Tongue (tissue), 1 donor: ENCODE measurements at regions not wholly inside any gene's neighbourhood (a gene's known extent, or its start where the extent isn't known, plus 50 kb on each side); places are given as distances from the start of the nearest gene placed in this dataset.

Source experiments
- DNase-seq: peaks from one replicate; pipeline ENCODE4 v3.0.0-alpha.2; 2015

- no peak for DNase-seq
Observed at GRCh38 chr15:61480295-61480694, 251.2 kb upstream of the RORA start.

GRCh38 chr15:61479613-61480012 is 250.5 kb upstream of the RORA start:
- DNase-seq: no peak

GRCh38 chr15:61476741-61477140 is 247.6 kb upstream of the RORA start:
- DNase-seq: no peak

- no peak for DNase-seq
Observed at GRCh38 chr15:61474796-61475195, 245.7 kb upstream of the RORA start.

GRCh38 chr15:61467823-61468222 is 238.7 kb upstream of the RORA start:
- no peak for DNase-seq

GRCh38 chr15:61459785-61460707 is 230.9 kb upstream of the RORA start:
- no peak for DNase-seq

- DNase-seq: no peak
Observed at GRCh38 chr15:61457050-61457733, 228.1 kb upstream of the RORA start.

- DNase-seq: no peak
Observed at GRCh38 chr15:61449186-61449702, 220.1 kb upstream of the RORA start.

GRCh38 chr15:61447981-61448380 is 218.9 kb upstream of the RORA start:
- no peak for DNase-seq

- no peak for DNase-seq
Observed at GRCh38 chr15:61444585-61444984, 215.5 kb upstream of the RORA start.

GRCh38 chr15:61442821-61443220 is 213.7 kb upstream of the RORA start:
- no peak for DNase-seq

- no peak for DNase-seq
Observed at GRCh38 chr15:61441891-61442290, 212.8 kb upstream of the RORA start.

GRCh38 chr15:61426466-61426865 is 197.4 kb upstream of the RORA start:
- no peak for DNase-seq

GRCh38 chr15:61425934-61426333 is 196.8 kb upstream of the RORA start:
- no peak for DNase-seq

- no peak for DNase-seq
Observed at GRCh38 chr15:61422773-61423172, 193.7 kb upstream of the RORA start.

- DNase-seq: no peak
Observed at GRCh38 chr15:61421938-61422337, 192.8 kb upstream of the RORA start.

- DNase-seq: no peak
Observed at GRCh38 chr15:61421470-61421869, 192.4 kb upstream of the RORA start.

GRCh38 chr15:61420546-61420945 is 191.4 kb upstream of the RORA start:
- DNase-seq: no peak

- no peak for DNase-seq
Observed at GRCh38 chr15:61415617-61416120, 186.6 kb upstream of the RORA start.

GRCh38 chr15:61411902-61412510 is 182.9 kb upstream of the RORA start:
- DNase-seq: peak; percentile 5

GRCh38 chr15:61410662-61411061 is 181.6 kb upstream of the RORA start:
- DNase-seq: no peak

GRCh38 chr15:61404567-61404966 is 175.5 kb upstream of the RORA start:
- DNase-seq: no peak

- no peak for DNase-seq
Observed at GRCh38 chr15:61403884-61404283, 174.8 kb upstream of the RORA start.
